HG03045 (cell line): ENCODE measurements at regions not wholly inside any gene's neighbourhood (a gene's known extent, or its start where the extent isn't known, plus 50 kb on each side); places are given as distances from the start of the nearest gene placed in this dataset.
"Not testable (repeated sequence)": the region's sequence is repeated elsewhere in the genome, so short reads cannot be mapped to it uniquely, and the experiment has no call there.

Source experiments
- ATAC-seq: cut with Tn5 transposase; IDR thresholded peaks from one replicate; pipeline ENCODE4 v1.9.1; 2021; ENCODE audit warnings: mild to moderate bottlenecking, moderate library complexity; ENCODE audit not compliant: unreplicated experiment

DNA sequence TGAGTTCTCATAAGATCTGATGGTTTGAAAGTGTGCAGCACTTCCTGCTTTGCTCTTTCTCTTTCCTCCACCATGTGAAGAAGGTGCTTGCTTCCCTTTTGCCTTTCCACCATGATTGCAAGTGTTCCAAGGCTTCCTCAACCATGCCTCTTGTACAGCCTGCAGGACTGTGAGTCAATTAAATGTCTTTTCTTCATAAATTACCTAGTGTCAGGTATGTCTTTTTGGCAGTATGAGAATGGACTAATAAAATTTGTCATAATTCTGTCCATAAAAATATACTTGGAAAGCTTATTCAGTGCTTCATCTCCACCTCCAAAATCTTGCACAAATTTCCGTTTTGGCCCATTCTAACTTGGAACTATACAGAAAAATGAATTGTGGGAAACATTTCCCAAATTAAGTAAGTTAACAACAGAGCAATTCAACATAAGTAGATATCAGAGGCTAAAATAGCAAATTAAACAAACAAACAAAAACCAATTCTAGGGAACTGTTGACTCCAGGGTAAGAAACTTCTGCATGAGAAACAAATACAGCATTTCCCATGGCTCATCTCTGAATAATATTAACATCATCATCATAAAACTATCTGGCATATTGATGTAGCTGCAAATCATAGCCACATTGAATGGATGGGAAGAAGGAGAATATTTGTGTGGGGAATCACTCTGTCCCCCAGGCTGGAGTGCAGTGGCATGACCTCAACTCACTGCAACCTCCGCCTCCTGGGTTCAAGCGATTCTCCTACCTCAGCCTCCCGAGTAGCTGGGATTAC, 459.5 kb upstream of the FAR2 start:
- no peak for ATAC-seq

DNA sequence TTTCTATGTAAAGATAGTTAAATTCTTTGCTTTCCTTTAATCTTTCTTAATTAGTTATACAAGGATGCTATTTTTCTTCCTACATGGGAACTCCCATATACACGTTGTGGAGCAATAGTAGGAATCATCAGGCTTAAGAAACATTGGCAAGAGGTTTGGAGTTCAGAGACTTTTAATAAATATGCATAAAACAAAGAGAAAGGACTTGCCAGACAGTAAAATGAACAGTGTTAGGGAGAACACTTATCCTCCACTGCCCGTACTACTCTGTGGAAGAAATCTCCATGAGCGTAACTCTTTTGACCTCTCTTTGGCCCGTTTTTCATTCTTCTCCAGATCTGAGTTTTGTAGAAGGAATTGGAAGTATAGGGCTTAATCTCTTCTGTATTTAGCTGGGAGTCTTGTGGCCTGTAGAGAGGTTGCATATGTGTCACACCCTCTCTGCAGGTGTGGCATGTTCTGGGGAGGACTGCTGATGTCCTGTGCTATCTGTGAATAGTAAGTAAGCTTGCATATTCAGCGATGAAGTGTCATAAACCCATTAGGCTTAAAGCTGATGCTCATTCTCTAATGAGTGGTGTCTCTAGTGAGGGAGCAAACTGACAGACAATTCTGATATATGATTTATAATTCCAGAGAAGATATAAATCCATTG, 455.4 kb upstream of the FAR2 start:
- no peak for ATAC-seq

DNA sequence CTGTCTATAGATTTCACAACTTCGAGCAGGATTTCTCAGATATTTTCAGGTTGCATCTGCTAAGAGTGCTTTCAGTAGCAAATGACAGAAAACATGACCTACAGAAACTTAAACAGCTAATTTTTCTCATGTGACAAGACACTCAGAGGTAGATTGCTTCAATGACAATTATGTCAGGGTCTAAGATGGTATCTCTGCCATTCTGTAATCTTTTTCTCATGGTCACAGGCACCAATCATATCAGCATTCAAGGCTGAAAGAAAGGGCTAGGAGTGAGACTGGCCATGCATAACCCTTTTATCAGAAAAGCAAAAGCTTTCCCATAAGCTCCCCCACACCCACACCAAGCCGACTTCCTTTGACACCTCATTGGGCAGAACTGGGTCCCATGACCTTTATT, 450.5 kb upstream of the FAR2 start:
- no peak for ATAC-seq

DNA sequence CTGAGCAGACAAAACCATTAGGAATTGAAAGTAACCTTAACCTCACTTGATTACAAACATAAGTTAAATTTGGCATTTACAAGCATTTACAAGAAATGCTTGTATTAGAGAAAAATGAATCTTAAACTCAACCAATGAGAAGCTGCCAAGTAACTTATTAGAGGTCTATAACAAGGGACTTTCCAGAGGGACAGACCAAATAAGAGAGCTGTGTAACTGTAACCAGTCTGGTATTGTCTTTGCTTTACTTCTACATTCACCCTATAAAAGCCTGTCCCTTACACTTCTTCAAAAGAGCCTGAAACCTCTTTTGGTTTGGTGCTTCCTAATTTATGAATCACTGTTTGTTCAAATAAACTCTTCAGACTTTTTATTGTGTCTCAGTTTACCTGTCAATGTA, 450.0 kb upstream of the FAR2 start:
- no peak for ATAC-seq

DNA sequence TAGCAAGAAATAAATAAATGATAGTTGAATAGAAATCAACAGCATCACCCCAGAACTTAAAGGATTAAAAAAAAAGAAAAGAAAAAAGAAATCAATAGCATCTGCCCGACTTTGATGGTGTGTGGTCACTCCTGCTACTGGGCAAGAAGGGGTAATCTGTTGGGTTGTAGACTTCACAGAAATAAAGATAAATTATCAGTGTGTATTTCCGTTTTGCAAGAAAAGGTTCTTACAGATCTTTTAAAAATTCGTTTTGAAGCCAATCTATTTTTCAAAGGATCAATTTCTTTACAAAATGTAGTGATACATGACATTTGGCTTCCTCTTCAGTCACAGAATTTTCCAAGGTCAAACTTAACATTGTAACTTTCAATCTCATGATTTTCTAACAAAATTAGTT, 448.9 kb upstream of the FAR2 start:
- ATAC-seq = no peak

DNA sequence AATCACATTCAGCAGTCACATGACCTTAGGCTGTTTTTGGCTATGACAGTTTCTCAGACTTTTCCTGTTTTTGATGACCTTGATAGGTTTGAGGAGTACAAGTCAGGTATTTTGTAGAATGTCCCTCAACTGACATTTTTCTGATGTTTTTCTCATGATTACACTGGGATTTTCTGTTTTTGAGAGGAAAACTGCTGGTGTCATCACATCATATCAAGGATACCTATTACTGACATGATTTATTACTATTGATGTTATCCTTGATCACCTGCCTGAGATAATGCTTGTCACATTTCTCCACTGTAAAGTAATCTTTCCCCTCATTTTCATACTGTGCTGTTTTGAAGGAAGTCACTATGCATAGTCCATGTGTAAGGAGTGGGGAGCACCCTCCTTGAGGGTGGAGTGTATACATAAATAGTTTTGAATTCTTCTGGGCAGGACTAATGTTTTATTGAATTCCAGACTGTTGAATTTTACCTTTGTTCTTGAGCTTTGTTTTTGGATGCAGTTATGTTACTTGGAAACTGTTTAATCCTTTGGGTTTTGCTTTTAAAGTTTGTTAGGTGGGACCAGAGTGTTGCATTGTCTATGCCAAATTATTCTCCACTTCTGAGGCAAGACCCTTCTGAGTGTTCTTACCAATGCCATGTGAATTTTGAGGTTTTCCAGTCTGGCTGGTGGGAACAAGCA, 444.5 kb upstream of the FAR2 start:
- ATAC-seq = no peak

DNA sequence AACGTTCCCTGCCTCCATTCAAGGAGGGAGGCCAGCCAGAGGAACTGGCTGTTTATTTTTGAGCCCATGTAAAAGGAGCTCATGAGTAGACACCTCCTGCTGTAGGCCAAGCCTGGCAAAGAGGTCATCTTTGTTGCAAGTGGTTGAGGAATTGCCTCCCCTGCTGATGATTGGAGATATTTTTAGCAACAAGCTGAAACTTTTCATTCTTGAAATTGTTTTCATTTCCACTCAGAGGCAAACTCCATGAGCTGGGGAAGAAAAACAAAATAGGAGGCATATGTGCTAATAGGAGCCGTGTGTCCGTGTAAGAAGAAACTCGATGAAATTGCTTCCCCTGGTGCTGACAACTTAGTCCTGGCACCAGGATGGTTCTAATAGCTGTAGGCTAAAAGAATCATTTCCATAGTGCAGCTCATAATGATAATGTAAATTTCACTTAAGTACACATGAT, 440.1 kb upstream of the FAR2 start:
- ATAC-seq = no peak

DNA sequence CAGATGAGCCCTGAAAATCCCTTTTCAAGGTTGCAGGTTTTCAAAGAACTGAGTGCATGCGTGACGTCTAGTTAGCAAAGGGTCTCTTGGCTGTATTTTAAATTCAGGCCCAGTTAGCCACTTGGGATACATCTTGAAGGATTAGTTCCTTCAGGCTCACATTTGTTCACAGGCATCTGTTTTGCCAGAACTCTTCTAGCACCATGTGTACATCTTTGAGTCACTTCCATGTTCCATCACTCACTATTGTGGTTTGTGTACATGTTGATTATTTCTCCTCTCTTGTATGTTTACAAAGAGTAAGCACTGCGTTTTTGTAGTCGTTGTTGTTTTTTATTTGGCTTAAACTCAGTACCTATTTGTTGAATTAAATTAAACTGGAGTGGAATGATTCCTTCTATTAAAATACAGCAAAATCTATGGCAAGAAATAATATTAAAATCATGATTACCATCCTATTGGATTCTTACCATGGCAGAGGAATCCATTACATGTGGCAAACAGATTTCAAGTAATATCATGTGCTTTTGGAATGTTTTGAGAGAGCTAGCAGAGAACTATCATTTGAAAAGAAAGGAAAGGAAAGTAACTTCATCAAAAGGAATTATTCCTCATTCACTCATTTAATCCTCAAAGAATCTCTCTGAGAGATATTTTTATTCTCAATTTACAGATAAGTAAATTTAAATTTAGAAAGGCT, 438.9 kb upstream of the FAR2 start:
- ATAC-seq = no peak

DNA sequence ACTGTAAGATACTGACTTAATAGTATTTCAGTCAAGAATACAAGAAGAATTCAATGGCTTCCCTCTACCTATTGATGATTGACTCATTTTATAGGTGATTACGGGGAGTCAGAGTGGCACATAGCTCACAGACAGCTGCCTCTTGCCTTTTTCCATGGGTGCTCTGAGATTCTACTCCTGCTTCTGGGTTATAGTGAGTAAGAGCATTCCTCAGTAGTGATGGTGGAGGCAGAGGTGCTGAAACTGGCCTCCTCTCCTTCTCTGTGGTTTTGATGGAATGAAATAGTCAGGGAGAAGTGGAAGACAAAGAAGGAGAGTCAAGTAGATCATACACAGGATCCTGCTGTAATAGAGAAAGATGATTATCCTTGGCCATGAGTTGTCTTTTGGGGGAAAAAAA, 438.2 kb upstream of the FAR2 start:
- no peak for ATAC-seq

DNA sequence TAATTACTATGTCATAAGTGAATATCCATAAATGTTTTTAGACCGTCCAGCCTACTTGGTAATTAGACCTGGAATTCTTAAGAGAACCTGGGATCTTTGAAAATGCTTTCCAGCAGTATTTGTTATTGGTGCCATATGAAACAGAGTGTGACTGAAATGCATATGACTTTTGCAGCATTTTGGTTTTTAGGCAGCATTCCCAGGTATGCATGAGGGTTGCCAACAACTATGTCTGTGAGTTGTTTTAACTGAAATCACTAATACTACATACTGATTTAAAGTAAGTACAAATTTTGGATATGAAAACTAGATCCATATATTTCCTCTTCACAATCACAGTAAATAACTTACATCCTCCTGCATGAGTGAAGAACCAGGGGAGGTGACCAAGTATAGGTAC, 437.7 kb upstream of the FAR2 start:
- ATAC-seq = no peak

DNA sequence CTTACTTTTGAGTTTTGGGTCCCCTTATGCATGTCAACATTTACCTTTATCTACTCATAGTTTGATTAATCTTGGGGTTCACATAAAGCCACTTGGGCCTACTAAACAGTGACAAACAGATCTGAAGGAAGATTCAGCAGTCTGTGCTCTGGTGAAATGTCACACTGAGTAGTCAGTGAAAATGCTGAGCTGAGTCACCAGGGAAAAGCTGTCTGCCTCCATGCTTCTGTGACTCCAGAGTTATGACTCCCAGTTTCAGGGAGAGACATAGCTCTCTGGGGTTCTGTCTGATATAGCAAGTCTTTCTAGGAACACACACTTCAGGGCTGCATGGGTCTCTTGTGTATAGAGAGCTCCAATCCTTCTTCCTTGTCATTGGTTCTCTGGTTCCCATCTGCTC, 406.3 kb upstream of the FAR2 start:
- no peak for ATAC-seq

DNA sequence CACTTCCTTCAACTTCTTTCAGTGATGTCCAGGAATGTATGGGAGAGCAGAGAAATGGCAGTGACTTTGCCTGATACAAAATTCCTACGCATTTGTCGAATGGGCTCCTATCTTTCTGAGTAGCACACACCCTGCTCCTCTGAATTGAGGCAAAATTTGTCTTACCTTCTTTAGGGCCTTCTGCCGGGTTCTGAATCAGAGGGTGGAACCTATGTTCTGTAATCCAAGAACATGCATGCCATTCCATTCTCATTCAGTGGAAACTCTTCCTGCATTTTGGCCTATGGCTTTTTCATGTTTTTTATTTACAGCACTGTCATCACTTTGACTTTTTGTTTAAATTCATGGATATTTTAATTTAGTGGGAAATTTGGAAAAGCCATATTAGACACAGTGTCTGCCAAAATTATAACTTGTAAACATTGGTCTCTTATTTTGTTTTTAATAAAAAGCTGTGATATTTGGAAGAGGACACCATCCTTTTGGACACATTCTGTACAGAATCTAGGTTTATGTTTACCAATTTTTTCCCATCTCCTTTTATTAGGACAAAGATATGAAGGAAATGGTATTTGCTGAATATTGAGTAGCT, 402.2 kb upstream of the FAR2 start:
- no peak for ATAC-seq

DNA sequence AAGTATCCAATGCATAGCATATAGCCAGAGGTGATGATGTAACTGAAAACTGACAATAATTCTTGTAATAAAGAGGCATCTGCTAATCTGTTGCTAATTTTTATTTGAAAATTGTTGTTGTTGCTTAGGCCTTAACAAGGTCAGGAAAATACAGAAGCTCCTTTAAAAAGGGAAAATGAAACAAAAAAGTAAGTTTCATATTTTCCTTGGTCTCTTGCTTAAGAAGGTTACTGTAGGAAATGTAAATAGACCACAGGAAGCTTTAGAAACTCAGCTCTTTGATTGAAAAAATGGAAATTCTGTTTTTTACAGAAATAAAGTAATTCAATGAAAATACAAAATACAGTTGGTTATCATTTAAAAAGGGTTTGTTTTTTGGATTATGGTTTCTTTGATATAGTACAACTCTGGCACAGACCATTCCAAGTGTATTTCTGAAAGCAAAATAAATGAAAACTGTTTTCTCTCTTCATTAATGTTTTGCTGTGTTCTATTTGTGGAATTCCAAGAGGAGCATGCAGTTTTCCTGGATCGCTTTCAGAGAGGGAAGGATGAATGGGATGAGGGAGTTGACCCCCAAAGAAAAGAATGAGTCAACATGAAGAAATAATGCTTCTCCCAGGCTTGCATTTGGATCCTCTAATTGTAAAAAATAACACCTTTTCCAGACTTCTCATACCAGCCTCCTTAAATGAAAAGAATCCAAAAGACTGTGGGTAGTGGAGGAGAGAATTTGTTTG, 398.0 kb upstream of the FAR2 start:
- ATAC-seq = no peak

DNA sequence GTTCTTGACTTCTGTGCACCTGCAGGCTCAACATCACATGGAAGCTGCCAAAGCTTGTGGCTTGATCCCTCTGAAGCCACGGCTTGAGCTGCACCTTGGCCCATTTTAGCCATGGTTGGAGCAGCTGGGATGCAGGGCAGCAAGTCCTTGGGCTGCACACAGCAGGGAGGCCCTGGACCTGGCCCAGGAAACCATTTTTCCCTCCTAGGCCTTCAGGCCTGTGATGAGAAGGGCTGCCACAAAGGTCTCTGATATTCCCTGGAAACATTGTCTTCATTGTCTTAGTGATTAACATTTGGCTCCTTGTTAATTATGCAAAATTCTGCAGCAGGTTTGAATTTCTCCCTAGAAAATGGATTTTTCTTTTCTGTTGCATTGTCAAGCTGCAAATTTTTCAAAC, 394.1 kb upstream of the FAR2 start:
- no peak for ATAC-seq

DNA sequence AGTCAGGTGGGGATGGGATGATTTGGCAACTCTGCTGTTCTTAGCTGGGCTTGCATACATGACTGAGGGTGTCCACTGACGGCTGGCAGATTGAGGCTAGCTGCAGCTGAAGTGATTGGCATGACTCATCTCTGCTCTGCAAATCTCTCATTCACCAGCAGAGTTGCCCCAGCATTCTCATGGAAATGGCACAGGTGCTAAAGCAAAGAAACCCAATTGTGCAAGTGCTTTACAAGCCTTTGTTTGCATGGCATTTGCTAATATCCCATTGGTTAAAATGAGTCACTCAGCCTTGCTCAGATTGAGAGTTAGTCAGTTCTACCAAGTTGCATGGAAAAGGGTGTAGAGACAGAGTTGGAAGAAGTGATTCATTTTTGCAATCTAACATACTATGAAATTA, 389.7 kb upstream of the FAR2 start:
- no peak for ATAC-seq

DNA sequence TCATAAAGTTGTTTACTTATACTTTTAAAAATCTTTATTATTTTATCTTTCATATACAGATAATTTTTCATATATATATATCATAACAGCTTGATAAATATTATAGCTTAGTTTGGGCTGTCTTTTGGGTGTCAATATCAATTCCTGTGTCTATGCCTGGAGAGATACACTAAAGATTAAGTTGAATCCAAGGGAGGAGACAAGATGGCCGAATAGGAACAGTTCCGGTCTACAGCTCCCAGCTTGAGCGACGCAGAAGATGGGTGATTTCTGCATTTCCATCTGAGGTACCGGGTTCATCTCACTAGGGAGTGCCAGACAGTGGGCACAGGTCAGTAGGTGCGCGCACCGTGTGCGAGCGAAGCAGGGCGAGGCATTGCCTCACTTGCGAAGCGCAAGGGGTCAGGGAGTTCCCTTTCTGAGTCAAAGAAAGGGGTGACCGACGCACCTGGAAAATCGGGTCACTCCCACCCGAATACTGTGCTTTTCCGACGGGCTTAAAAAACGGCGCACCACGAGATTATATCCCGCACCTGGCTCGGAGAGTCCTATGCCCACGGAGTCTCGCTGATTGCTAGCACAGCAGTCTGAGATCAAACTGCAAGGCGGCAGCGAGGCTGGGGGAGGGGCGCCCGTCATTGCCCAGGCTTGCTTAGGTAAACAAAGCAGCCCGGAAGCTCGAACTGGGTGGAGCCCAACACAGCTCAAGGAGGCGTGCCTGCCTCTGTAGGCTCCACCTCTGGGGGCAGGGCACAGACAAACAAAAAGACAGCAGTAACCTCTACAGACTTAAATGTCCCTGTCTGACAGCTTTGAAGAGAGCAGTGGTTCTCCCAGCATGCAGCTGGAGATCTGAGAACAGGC, 388.8 kb upstream of the FAR2 start:
- ATAC-seq = not testable (repeated sequence)

DNA sequence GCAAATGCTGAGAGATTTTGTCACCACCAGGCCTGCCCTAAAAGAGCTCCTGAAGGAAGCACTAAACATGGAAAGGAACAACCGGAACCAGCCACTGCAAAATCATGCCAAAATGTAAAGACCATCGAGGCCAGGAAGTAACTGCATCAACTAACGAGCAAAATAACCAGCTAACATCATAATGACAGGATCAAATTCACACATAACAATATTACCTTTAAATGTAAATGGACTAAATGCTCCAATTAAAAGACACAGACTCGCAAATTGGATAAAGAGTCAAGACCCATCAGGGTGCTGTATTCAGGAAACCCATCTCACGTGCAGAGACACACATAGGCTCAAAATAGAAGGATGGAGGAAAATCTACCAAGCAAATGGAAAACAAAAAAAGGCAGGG, 387.2 kb upstream of the FAR2 start:
- not testable (repeated sequence) for ATAC-seq

DNA sequence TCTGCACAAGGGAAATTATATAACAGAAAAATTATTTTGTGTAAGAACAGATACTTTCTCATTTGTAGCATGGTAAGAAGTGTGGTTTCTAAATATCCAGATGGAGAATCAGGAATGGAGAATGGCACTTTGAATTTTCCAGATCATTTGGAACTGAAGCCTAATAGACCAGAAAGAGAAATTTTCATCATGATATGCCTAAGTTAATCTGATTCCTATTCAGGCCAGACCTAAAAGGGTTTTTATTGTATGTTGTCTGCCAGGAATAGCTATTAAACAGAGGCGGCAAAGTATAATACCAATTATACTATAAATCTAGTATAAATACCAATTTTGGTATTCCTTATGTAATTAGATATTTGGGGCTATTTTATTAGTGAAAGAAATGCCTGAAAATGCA, 382.7 kb upstream of the FAR2 start:
- no peak for ATAC-seq

DNA sequence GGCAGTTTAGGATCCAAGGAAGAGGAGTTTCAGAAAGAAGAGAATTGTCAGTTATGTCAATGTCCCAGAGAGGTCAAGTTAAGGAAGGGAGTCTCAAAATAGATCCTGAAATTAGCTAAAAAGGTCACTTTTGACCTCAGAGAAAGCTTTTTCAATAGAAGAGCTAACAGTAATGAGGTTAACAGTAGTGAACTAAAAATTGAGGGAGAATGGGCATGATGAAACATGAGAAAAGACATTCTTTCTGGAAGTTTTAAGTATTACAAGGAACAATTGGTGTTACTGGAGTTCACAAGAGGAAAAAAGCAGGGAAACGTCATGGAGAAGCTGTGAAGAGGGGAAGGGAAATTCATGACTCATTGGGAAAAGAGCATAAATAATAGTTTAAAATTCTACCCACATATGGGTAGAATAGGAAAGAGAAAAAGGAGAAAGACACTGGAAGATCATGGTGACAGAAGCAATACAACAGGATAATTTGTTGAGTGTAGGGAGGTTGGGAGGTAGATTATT, 381.2 kb upstream of the FAR2 start:
- no peak for ATAC-seq
